ENCODE measurements at regions not wholly inside any gene's neighbourhood (a gene's known extent, or its start where the extent isn't known, plus 50 kb on each side); places are given as distances from the start of the nearest gene placed in this dataset.

DNA sequence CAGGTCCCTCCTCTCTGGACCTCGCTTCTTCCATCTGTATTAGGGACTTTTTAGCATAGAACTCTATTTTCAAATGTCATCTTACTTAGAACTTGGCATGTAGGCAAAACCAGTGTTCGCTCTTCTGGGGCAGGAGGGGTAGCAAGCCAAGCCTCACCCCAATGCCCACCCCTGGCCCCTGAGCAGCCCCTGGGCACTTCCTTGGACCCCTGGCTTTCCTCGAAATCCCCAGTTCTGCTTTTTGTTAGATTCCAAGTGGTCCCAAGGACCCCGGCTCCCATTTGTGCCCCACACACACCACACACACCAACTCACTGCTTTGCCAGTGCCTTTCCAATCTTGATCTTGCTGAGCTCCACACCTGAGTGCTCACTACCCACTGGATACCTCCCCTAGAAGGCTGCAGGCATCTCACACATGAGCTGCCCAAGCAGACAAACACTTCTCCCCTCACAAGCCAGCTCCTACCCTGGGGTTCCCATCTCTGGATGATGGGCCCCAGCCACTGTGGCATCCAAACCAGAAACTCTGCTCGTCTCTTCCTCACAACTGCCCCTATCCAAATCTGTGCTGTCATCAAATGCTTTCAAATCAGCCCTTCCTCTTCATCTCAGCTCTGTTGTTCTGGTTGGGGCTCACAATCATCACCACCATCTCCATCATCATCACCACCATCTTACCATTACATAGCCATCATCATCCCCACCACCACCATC is 167.9 kb upstream of the ZMIZ1 start:
- no peak for ATAC-seq (ENCODE audit: low read depth in 2 of 2)
- DNase-seq, result no peak
- Mint-ChIP-seq H3K27ac (no peak overlapping the region), H3K4me3 (no peak overlapping the region), H3K4me1 (no peaks in the 10 kb centered on the region), H3K9me3 (no peaks in the 10 kb centered on the region), H3K27me3 (peaks cover 0 to 9% (median 7%) of the 10 kb centered on the region in 3 donors), H3K36me3 (no peaks in the 10 kb centered on the region)

- no peak overlapping the region for H3K4me3 Mint-ChIP-seq
- no peaks in the 10 kb centered on the region for H3K9me3 Mint-ChIP-seq
- H3K27me3 Mint-ChIP-seq, result peaks cover 0 to 9% (median 7%) of the 10 kb centered on the region in 3 donors
- DNase-seq (no peak), ATAC-seq (ENCODE audit: low read depth in 2 of 2) (no peak)
- no peaks in the 10 kb centered on the region for H3K4me1 Mint-ChIP-seq
- no peaks in the 10 kb centered on the region for H3K36me3 Mint-ChIP-seq
- H3K27ac Mint-ChIP-seq, result no peak overlapping the region
Measured at GRCh38 chr10:78901694-78902093, 167.1 kb upstream of the ZMIZ1 start.

DNA sequence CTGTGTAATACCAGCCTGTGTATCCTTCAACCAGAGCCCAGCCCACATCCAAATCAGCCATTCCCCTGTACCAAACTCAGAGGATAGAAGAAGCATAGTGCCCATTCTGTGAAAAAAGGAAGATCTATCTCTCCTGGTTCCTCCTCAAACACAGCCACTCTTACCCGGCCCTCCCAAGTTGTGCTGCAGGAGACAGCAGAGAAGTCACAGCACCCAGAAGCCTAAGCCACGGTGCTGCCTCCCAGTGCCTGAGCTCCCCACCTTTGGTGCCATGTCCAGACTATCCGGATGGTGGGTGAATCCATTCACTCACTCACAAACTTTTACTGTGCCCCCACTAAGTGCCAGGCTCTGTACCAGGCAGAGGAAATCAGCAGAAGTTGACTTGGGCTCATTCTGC is 166.0 kb upstream of the ZMIZ1 start:
- H3K27ac Mint-ChIP-seq, result no peak overlapping the region
- ATAC-seq (ENCODE audit: low read depth in 2 of 2), result no peak
- DNase-seq, result no peak
- no peaks in the 10 kb centered on the region for H3K36me3 Mint-ChIP-seq
- H3K4me1 Mint-ChIP-seq, result no peaks in the 10 kb centered on the region
- H3K9me3 Mint-ChIP-seq, result no peaks in the 10 kb centered on the region
- no peak overlapping the region for H3K4me3 Mint-ChIP-seq
- peaks cover 7 to 18% (median 10%) of the 10 kb centered on the region in 3 donors for H3K27me3 Mint-ChIP-seq

GRCh38 chr10:78903341-78903940 is 165.3 kb upstream of the ZMIZ1 start:
- Mint-ChIP-seq H3K27ac (no peak overlapping the region), H3K9me3 (no peaks in the 10 kb centered on the region), H3K36me3 (no peaks in the 10 kb centered on the region), H3K4me1 (no peaks in the 10 kb centered on the region), H3K4me3 (no peak overlapping the region), H3K27me3 (peaks cover 7 to 18% (median 12%) of the 10 kb centered on the region in 3 donors)
- ATAC-seq (ENCODE audit: low read depth in 2 of 2), result no peak
- DNase-seq, result no peak

DNA sequence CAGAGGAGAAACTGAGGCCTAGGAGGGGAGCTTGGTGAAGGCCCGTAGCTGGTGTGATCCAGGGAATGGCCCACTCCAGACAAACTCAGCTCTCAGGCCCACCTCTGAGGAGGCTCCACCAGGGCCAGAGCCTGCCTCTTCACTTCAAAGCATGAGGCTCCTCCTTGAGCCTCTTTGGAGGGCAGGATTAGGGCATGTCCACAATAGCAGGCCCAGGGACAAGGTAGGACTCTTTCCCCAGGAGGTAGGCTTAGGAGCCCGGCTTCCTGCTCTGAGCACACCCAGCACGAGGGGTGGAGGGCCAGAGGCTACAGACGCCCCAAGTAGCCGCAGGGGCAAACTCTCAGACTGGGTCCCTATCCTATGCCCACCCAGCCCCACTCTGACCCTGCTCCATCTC is 164.6 kb upstream of the ZMIZ1 start:
- no peaks in the 10 kb centered on the region for H3K4me1 Mint-ChIP-seq
- H3K27ac Mint-ChIP-seq, result no peak overlapping the region
- ATAC-seq (ENCODE audit: low read depth in 2 of 2) (no peak), DNase-seq (no peak)
- H3K36me3 Mint-ChIP-seq, result no peaks in the 10 kb centered on the region
- H3K27me3 Mint-ChIP-seq, result peaks cover 7 to 18% (median 16%) of the 10 kb centered on the region in 3 donors
- H3K4me3 Mint-ChIP-seq, result no peak overlapping the region
- peaks cover 0 to 2% (median 0%) of the 10 kb centered on the region in 7 donors for H3K9me3 Mint-ChIP-seq

DNA sequence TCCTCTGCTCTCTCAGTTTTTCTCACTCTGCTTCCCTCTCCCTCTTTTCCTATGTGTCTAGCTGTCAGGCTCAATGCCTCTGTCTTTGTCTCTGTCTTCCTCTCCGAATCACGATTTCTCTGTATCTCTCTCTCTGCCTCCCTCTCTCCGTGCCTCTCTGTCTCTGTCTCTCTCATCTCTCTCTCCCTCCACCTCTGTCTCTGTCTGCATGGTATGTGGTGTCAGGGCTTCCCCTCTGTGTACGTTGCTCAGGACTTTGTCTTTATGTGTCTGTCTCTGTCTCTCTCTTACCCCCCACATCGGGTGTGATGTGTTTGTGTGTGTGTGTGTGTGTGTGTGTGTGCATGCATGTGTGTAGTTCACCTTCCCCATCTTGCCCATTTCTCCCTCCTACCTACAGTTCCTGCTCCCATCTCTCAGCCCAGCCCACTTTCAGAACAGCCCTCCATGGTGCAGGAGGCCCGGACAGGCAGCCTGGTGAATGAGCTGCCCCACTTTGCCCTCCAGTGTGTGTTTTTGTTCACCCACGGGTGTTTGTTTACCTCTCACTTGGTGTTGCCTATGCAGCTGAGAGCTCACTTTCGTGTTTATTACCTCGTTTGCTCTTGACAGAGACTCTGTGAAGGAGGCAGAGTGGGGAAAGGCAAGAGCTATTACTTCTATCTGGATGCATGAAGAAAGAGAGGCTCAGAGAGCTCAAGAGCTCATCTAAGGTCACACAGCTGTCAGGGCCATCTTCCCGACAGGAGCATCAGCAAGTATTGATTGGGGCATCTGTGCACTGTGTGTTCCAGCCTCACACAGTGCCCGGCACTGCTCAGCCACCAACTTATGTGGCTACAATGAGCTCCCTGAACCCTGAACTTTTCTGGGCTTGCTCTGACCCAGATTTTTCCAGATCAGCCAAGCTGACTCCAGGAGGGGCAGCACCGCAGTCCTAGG is 163.5 kb upstream of the ZMIZ1 start:
- Mint-ChIP-seq H3K36me3 (no peaks in the 10 kb centered on the region), H3K4me3 (no peak overlapping the region), H3K4me1 (no peaks in the 10 kb centered on the region), H3K9me3 (peaks cover 0 to 2% (median 0%) of the 10 kb centered on the region in 7 donors), H3K27me3 (peaks cover 7 to 18% (median 16%) of the 10 kb centered on the region in 3 donors), H3K27ac (peak overlapping the region in 1 of 6 donors; percentile 58)
- DNase-seq (no peak), ATAC-seq (ENCODE audit: low read depth in 2 of 2) (no peak)

- no peak for DNase-seq
- Mint-ChIP-seq H3K9me3 (peaks cover 0 to 2% (median 0%) of the 10 kb centered on the region in 7 donors), H3K27me3 (peaks cover 7 to 18% (median 16%) of the 10 kb centered on the region in 3 donors)
Measured at GRCh38 chr10:78905957-78906308, 162.8 kb upstream of the ZMIZ1 start.

GRCh38 chr10:78906734-78907390 is 161.9 kb upstream of the ZMIZ1 start:
- H3K9me3 Mint-ChIP-seq, result peaks cover 0 to 2% (median 0%) of the 10 kb centered on the region in 7 donors
- no peak overlapping the region for H3K27ac Mint-ChIP-seq
- ATAC-seq (ENCODE audit: low read depth in 2 of 2), result no peak
- H3K4me3 Mint-ChIP-seq, result peak overlapping the region in 1 of 8 donors; percentile 25
- DNase-seq, result no peak
- H3K4me1 Mint-ChIP-seq, result no peaks in the 10 kb centered on the region
- peaks cover 7 to 18% (median 16%) of the 10 kb centered on the region in 3 donors for H3K27me3 Mint-ChIP-seq
- H3K36me3 Mint-ChIP-seq, result no peaks in the 10 kb centered on the region

More at GRCh38 chr10:78905957-78906308, 162.8 kb upstream of the ZMIZ1 start:
- H3K27ac Mint-ChIP-seq, result no peak overlapping the region
- no peak overlapping the region for H3K4me3 Mint-ChIP-seq
- ATAC-seq (ENCODE audit: low read depth in 2 of 2), result no peak
- H3K4me1 Mint-ChIP-seq, result no peaks in the 10 kb centered on the region
- H3K36me3 Mint-ChIP-seq, result no peaks in the 10 kb centered on the region

DNA sequence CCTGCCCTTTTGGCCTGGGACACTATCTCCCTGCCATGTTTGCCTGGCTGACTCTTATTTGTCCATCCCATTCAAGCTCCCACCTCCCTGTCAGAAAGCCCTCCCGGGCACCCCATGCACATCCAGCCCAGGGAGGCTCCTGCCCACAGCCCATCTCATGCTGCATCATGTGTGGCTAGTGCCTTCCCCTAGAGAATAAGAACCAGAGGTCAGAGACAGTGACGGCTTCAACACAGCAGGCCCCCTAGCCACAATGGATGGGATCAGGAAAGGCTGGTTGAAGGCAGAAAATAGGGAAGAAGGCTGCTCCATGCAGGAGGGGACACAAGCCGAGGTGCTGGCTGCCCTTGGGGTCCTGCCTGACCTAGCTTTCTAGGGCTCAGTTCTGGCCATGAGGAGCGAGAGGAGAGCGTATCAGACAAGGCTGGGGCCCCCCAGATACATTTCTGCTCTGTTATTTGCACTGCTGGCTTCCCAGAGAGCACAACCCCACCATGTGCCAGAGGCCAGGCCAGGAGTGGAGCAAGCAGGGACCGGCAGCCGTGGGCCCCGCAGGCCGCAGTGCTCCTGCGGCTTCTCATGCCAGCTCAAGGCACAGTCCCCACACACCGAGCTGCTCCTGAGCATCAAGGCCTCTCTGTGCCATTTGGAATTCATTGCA is 161.1 kb upstream of the ZMIZ1 start:
- Mint-ChIP-seq H3K4me3 (no peak overlapping the region), H3K4me1 (no peaks in the 10 kb centered on the region), H3K27ac (no peak overlapping the region), H3K9me3 (peaks cover 0 to 2% (median 0%) of the 10 kb centered on the region in 7 donors), H3K36me3 (no peaks in the 10 kb centered on the region), H3K27me3 (peaks cover 7 to 18% (median 16%) of the 10 kb centered on the region in 3 donors)
- no peak for ATAC-seq (ENCODE audit: low read depth in 2 of 2)
- DNase-seq, result no peak

DNA sequence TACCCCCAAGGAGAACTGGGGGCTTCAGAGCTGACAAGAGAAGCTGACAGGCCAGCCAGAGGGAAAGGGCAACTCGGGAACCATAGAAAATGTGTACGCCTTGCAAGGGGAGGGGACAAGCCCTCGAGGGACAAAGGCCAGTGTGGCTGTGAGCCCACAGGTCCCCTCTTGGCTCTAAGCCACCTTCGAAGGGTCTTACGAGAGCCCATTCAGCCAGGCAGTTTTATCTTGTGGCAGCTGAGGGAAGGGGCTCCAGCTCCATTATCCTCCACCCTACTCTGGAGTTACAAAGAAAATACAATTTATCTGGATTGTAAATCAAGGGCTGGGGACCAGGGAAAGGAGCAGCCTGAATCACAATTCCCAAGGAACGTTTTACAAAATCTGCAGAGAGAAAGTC is 159.5 kb upstream of the ZMIZ1 start:
- no peak overlapping the region for H3K27ac Mint-ChIP-seq
- no peak overlapping the region for H3K4me3 Mint-ChIP-seq
- H3K27me3 Mint-ChIP-seq, result peaks cover 4 to 18% (median 16%) of the 10 kb centered on the region in 3 donors
- ATAC-seq (ENCODE audit: low read depth in 2 of 2), result no peak
- no peak for DNase-seq
- H3K9me3 Mint-ChIP-seq, result peaks cover 0 to 2% (median 0%) of the 10 kb centered on the region in 7 donors
- no peaks in the 10 kb centered on the region for H3K4me1 Mint-ChIP-seq
- no peaks in the 10 kb centered on the region for H3K36me3 Mint-ChIP-seq

- ATAC-seq (ENCODE audit: low read depth in 2 of 2) (no peak), DNase-seq (no peak)
- Mint-ChIP-seq H3K4me3 (no peak overlapping the region), H3K9me3 (peaks cover 0 to 3% (median 0%) of the 10 kb centered on the region in 7 donors), H3K4me1 (no peaks in the 10 kb centered on the region), H3K36me3 (no peaks in the 10 kb centered on the region), H3K27ac (no peak overlapping the region), H3K27me3 (peaks cover 1 to 16% (median 14%) of the 10 kb centered on the region in 3 donors)
Measured at GRCh38 chr10:78910021-78910420, 158.7 kb upstream of the ZMIZ1 start.

DNA sequence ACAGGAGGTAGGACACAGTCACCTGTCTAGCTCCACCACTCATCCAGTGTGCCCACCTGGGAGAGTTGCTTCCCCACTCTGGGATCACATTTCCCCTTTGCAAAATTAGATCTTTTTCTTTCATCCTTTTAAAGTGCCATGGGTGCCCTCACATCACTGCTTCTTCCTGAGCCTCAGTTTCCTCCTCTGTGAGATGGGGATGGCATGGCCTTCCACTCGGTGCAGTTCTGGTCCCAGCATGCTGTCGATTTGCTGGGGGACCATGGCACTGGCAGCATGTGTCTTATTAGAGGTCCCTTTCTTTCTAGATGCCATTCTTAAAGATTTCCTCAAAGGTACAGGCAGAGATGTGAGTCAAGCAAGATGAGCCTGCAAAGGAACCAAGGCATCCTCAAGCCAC is 158.3 kb upstream of the ZMIZ1 start:
- Mint-ChIP-seq H3K4me1 (no peaks in the 10 kb centered on the region), H3K27me3 (peaks cover 0 to 16% (median 10%) of the 10 kb centered on the region in 3 donors), H3K36me3 (no peaks in the 10 kb centered on the region), H3K9me3 (peaks cover 0 to 3% (median 0%) of the 10 kb centered on the region in 7 donors), H3K4me3 (no peak overlapping the region), H3K27ac (no peak overlapping the region)
- DNase-seq (no peak), ATAC-seq (ENCODE audit: low read depth in 2 of 2) (no peak)

DNA sequence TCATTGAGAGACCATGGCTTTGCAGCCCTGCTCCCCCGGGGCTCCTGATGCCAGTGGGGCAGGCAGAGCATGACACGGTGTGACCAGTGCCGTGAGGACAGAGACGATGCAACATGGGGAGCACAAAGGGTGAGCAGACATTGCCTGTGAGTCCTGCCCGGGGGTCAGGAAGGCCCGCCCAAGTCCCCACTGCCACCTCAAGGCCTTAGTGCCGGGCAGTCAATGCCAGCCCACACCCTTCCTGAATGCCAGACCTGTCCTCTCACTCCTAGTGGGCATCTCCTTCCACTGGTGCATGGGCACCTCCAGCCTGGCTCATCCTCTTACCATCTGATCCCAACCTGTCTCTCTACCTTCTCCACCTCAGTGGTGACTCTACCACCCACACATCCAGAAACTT is 157.9 kb upstream of the ZMIZ1 start:
- Mint-ChIP-seq H3K27me3 (peaks cover 0 to 16% (median 10%) of the 10 kb centered on the region in 3 donors), H3K36me3 (no peaks in the 10 kb centered on the region), H3K4me1 (no peaks in the 10 kb centered on the region), H3K9me3 (peaks cover 0 to 3% (median 0%) of the 10 kb centered on the region in 7 donors), H3K4me3 (no peak overlapping the region), H3K27ac (no peak overlapping the region)
- ATAC-seq (ENCODE audit: low read depth in 2 of 2), result no peak
- DNase-seq, result no peak

All from naive B cell (primary cell).